Left forelimb (tissue), 1 donor: ENCODE measurements at regions not wholly inside any gene's neighbourhood (a gene's known extent, or its start where the extent isn't known, plus 50 kb on each side); places are given as distances from the start of the nearest gene placed in this dataset.

ENCODE experiments used
- DNase-seq: peaks from one replicate; pipeline ENCODE4 v3.0.0-alpha.2; 2018; ENCODE audit warnings: low spot score

DNA sequence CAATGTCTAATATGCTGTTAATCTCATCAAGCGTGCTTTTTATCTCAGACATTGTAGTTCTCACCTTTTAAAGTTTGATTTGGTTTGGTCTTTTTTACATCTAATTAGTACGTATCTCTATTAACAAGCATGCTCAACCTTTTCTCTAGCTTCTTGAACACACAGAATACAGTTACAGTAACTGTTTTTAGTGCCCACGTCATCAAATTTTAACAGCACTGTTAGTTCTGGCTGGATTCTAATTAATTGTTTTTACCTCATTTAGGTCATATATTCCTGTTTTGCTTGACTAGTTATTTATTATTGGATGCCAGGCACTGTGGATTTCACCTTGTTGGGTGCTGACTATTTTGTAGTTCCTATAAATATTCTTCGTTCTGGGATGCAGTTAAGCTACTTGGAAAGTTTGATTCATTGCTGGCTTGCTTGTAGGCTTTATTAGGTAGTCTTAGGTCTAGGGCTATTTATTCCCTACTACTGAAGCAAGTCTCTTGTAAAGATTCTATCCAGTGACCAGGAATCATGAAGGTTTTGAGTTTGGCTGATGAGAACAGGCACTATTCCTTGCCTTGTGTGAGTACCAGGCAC is 263.0 kb downstream of the ETAA1 start:
- DNase-seq, result no peak

- DNase-seq, result no peak
These were observed 263.7 kb downstream of the ETAA1 start for GRCh38 chr2:67660871-67661270.

GRCh38 chr2:67662222-67662621 is 265.1 kb downstream of the ETAA1 start:
- no peak for DNase-seq

DNA sequence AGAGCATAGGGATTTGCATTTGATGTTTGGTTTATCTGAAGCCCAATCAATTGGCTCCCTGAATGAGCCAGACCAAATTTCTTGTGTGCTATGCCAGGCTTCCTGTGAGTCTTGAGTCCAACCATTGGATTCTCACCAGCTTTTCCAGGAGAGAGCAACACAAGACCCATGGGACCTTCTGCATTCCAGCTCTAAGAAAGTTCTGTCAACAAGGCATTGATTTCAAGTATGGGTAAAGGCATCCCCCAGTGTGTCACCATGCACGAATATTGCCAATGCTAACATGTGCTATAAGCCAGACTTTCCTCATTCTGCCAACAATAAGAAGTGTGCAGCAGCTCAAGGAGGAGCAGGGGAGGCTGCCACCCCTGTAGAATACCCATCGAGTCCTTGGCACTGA is 266.6 kb downstream of the ETAA1 start:
- DNase-seq, result no peak

DNA sequence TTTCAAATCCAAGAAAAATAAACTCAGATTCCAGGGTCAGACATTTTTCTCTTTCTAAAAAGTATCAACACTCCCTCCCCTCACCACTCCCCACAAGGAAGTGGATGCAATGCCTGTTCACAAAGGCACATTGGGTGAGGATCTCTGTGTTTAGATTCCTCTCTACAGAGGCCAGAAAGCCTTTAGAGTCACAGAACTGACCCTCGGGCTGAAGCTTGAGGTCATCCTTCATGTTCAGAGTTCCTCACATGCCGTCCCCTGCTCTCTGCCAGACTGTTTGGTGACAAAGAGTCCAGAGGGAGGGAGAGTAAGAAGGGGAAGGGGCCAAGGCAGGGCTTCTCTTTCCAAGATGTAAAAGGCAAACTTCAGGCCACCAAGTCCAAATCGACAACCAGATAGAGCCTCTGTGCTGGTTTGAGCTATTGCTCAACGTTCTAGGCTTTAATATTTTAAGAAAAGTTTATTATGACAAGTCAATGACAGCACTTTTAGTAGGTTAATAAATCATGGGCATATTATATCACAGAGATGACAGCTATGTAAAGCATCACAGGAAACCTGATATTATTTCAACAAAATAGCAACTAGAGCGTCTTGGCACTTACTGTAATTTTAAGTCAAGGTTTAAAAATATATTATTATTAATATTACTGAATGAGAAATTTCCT is 269.4 kb downstream of the ETAA1 start:
- DNase-seq, result no peak

GRCh38 chr2:67667054-67667908 is 270.1 kb downstream of the ETAA1 start:
- no peak for DNase-seq

GRCh38 chr2:67668538-67668937 is 271.4 kb downstream of the ETAA1 start:
- no peak for DNase-seq

DNA sequence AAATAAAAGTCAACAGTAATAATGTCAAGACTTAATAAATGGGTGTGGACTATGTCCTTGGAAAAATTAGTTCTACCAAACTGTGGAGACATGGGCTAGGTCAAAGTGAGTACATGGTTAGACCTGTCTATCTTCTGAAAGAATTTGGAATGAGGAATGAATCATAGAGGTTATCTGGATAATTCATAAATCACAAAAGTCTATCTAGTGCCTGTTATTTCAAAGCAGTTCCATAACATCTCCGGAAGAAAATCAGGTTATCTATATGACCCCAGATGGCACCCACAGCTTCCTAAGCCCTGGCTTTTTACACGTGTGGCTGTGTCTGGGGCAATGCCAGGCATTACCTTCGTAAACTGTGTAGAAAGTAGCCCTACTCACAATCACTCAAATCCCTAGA is 272.0 kb downstream of the ETAA1 start:
- DNase-seq, result no peak

- no peak for DNase-seq
These were observed 272.6 kb downstream of the ETAA1 start for GRCh38 chr2:67669766-67670165.

- no peak for DNase-seq
These were observed 273.6 kb downstream of the ETAA1 start for GRCh38 chr2:67670747-67671183.

GRCh38 chr2:67671464-67672450 is 274.6 kb downstream of the ETAA1 start:
- no peak for DNase-seq

GRCh38 chr2:67674668-67675067 is 277.5 kb downstream of the ETAA1 start:
- DNase-seq, result no peak

GRCh38 chr2:67684991-67685390 is 287.9 kb downstream of the ETAA1 start:
- DNase-seq, result no peak

DNA sequence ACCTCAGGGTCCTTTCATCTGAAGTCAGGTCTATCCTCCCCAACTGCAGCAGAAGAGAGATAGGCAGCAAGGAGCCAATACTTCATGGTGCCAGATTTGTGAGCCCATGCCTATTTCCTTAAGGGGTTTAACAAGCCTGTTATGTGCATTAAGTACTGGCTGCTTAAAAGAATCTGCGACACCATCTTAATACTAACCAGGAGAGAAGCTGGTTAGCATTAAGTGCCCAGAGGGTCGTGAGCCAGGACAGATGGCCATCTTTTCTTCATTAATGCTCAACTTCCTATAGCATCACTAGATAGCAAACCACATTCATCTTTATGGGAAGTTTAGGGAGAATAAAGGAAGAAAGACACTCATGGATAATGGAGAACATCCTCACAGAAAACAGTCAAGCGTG is 289.1 kb downstream of the ETAA1 start:
- DNase-seq, result no peak

- no peak for DNase-seq
These were observed 292.1 kb downstream of the ETAA1 start for GRCh38 chr2:67689186-67689585.

DNA sequence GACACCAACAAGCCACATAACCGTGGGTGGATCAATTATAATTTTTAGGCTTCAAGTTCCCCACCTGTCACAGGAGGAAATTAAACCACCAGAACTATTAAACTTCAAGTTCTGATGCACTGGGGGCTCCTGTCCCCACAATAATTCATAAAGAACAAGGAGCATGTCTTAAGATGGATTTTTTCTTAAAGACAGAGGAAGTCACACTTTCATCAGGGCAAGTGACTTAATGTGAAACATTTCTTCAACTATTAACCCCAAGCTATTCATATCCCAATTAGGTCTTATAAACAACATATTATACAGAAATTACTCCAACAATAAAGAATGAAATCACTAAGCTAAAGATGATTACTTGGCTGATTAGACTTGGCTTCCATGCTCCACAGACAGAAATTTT is 292.5 kb downstream of the ETAA1 start:
- DNase-seq, result no peak

DNA sequence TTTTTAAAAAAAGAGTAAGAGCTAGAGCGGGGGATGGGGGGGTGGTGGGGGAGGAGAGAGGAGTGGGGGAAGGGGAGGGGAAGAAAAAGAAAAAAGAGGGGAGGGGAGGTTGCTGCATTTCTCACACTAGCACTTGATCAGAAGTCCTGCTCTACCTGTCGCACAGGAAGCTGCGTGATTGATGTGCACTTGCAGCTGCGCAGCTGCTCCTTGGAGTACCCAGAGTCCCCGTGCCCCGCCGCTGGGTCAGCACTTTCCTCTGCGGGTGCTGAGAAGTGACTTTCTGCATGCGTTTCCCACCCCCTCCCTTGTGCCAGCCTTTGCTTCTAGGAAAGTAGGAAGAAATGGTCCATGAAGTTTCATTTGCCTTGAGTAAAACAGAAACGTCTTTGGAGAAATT is 297.3 kb downstream of the ETAA1 start:
- DNase-seq, result no peak

- DNase-seq, result no peak
These were observed 303.9 kb downstream of the ETAA1 start for GRCh38 chr2:67701011-67701410.

GRCh38 chr2:67702284-67702683 is 305.2 kb downstream of the ETAA1 start:
- no peak for DNase-seq

GRCh38 chr2:67702937-67703336 is 305.8 kb downstream of the ETAA1 start:
- no peak for DNase-seq

- DNase-seq, result no peak
These were observed 308.9 kb downstream of the ETAA1 start for GRCh38 chr2:67706082-67706481.

- DNase-seq, result no peak
These were observed 310.8 kb downstream of the ETAA1 start for GRCh38 chr2:67707896-67708295.
